Choroid plexus epithelial cell (primary cell): ENCODE measurements at regions not wholly inside any gene's neighbourhood (a gene's known extent, or its start where the extent isn't known, plus 50 kb on each side); places are given as distances from the start of the nearest gene placed in this dataset.

Experiments
- DNase-seq: peaks from one replicate; pipeline ENCODE4 v3.0.0-alpha.2; 2010; ENCODE audit warnings: low read depth
- H3K4me3 ChIP-seq: 2 replicates; pipeline ENCODE4 v1.5.1; 2011; ENCODE audit warnings: low read depth, mild to moderate bottlenecking, control low read depth, low read length, moderate library complexity
- CTCF ChIP-seq: conservative IDR thresholded peaks from 2 replicates; pipeline ENCODE4 v1.5.1; 2011; ENCODE audit warnings: low read depth, mild to moderate bottlenecking, control low read depth, inconsistent platforms, low read length, moderate library complexity

DNA sequence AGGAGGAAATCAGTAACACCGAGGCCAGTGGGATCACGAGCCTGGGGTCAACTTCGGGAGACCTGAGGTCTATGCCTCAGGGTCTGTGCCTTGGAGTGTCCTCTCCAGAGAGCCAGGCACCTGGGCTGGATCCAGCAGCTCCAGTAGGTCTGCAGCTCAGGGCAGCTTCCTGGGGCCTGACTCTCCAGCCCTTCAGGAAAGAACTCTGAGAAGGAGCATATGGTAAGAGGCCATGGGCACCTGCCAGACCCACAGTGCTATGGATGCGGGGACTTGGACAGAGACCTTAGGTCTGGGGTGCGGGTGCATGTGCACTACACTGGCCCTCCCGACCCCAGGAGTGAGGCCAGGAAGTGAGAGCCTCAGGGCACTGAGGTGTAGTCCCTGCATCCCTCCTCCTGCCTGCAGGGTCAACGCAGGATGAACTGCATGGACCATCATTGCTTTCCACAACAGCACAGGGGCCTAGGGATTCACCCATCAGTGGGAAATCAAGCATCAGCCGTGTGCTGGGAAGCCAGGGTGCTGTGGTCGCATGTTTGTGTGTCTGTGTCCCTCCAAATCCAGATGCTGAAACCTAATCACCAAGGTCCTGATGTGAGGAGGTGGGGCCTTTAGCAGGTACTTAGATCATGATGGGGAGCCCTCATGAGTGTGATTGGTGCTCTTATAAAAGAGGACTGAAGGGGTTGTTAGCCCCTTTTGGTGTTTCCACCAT lies 210.9 kb upstream of the CST7 start:
- no peak for DNase-seq
- no peak for TF ChIP-seq CTCF

GRCh38 chr20:24738981-24739633 lies 210.0 kb upstream of the CST7 start:
- DNase-seq: peak; percentile 31
- no peak overlapping the region for H3K4me3 ChIP-seq
- TF ChIP-seq CTCF: no peak

More for the DNA sequence above, 210.9 kb upstream of the CST7 start:
- no peak overlapping the region for H3K4me3 ChIP-seq

DNA sequence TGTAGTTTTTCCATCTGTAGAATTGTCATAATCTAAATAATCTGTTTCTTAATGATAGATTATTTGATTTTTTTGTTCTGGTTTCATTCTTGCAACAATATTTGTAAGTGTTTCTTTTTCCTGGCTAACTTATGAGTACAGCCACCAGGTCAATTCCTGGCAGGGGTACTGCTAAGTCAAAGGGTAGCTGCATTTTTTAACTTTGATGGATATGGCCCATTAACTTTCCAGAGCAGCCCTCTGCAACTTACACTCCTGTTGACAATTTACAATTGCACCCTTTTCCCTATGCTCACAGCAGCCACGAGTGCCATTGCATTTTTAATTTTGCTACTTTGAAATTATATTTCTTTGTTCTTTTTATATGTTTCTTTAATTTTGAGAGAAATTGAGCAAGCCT lies 209.3 kb upstream of the CST7 start:
- no peak for TF ChIP-seq CTCF
- H3K4me3 ChIP-seq: no peak overlapping the region
- no peak for DNase-seq

DNA sequence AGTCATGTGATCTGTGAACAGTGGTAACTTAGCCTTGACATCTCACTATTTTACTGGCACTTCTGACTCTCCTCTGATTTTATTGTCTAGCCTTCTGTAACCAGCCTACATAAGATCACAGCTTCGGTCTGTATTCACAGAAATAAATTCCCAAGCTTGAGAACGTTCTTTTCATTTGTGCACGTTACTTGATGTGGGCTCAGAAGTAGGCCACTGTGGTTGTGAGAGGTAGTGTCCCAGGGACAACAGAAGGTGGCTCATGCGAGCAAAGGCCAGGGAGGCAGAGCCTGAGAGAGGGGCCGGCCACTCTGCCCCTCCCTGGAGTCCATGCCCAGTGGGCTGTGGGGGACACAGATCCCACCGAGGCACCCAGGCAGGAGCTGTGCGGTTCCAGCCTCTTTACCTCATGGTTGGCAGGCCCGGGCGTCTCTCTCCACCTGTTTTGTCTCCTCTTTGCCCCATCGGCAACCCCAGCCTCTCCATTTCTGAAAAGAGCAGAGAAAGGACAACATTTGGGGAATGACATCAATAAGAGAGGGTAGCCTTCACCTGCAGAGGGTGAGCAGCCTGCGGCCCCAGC lies 207.5 kb upstream of the CST7 start:
- H3K4me3 ChIP-seq: no peak overlapping the region
- TF ChIP-seq CTCF: no peak
- no peak for DNase-seq

DNA sequence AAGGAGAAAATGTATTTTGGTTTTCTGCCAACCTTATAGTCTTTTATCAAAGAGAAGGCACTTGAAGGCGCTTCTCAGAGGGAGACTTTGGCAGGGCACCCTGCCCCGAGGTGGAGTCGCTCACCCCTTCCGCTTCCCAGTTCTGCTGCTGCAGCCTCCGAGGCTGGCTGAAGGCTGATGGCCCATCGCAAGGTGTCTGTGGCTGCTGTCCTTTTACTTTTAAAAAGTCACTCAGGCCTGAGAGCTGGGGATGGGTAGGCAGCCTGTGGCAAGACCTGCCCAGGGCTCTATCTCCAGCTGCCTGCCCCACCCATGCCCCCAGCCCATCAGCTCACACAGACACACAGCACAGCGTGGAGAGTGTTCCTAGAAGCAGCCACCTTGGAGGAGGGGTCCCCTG lies 206.6 kb upstream of the CST7 start:
- DNase-seq: no peak
- H3K4me3 ChIP-seq: no peak overlapping the region
- TF ChIP-seq CTCF: no peak

DNA sequence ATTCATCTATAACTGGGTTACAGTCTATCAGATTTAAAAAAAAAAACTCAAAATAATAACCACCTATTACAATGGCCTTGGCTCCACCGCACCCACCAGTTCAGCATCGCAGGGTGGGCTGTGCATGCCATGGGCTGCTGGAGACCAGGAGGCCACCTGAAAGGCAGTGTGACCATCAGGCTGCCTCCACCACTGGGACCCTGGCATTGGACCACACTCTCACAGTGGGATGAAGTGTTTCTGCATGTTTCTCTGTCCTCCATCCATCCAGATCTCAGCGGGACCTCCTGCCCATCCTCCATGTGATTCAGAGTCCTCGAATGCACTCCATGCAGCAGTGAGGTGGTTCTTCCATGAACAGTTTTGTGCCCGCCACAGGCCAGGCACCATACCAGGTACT lies 206.1 kb upstream of the CST7 start:
- TF ChIP-seq CTCF: no peak
- no peak for DNase-seq
- no peak overlapping the region for H3K4me3 ChIP-seq
